Pulmonary artery endothelial cell (primary cell): ENCODE measurements at regions not wholly inside any gene's neighbourhood (a gene's known extent, or its start where the extent isn't known, plus 50 kb on each side); places are given as distances from the start of the nearest gene placed in this dataset.

Experiments used
- DNase-seq: peaks from one replicate; pipeline ENCODE4 v3.0.0-alpha.2; 2011; ENCODE audit warnings: low read depth, low spot score

- DNase-seq = no peak
Observed at GRCh38 chr18:24734058-24734457, 273.6 kb downstream of the HRH4 start.

- DNase-seq = no peak
Observed at GRCh38 chr18:24735624-24736231, 275.3 kb downstream of the HRH4 start.

- DNase-seq = no peak
Observed at GRCh38 chr18:24736662-24737330, 276.4 kb downstream of the HRH4 start.

GRCh38 chr18:24740829-24741228, 280.4 kb downstream of the HRH4 start:
- DNase-seq = no peak

- no peak for DNase-seq
Observed at GRCh38 chr18:24741321-24741720, 280.9 kb downstream of the HRH4 start.

GRCh38 chr18:24741965-24742724, 281.7 kb downstream of the HRH4 start:
- no peak for DNase-seq

GRCh38 chr18:24754583-24755253, 294.3 kb downstream of the HRH4 start:
- no peak for DNase-seq

GRCh38 chr18:24756385-24756784, 295.9 kb downstream of the HRH4 start:
- DNase-seq = no peak

GRCh38 chr18:24757134-24757533, 296.7 kb downstream of the HRH4 start:
- no peak for DNase-seq

GRCh38 chr18:24761765-24762164, 301.3 kb downstream of the HRH4 start:
- DNase-seq = no peak

GRCh38 chr18:24762511-24762910, 302.1 kb downstream of the HRH4 start:
- no peak for DNase-seq

GRCh38 chr18:24763765-24764513, 303.5 kb downstream of the HRH4 start:
- DNase-seq = no peak

GRCh38 chr18:24764766-24765165, 304.3 kb downstream of the HRH4 start:
- no peak for DNase-seq

GRCh38 chr18:24766376-24766775, 305.9 kb downstream of the HRH4 start:
- DNase-seq = no peak

- DNase-seq = no peak
Observed at GRCh38 chr18:24770311-24771024, 310.0 kb downstream of the HRH4 start.

- DNase-seq = no peak
Observed at GRCh38 chr18:24771300-24771699, 310.9 kb downstream of the HRH4 start.

- no peak for DNase-seq
Observed at GRCh38 chr18:24773101-24773500, 312.7 kb downstream of the HRH4 start.

GRCh38 chr18:24776019-24776418, 315.6 kb downstream of the HRH4 start:
- no peak for DNase-seq

- no peak for DNase-seq
Observed at GRCh38 chr18:24778810-24779418, 318.5 kb downstream of the HRH4 start.

GRCh38 chr18:24782566-24782965, 322.1 kb downstream of the HRH4 start:
- no peak for DNase-seq
